OCI-LY1 (cell line): ENCODE measurements at regions not wholly inside any gene's neighbourhood (a gene's known extent, or its start where the extent isn't known, plus 50 kb on each side); places are given as distances from the start of the nearest gene placed in this dataset.

Source experiments
- H2AFZ ChIP-seq: fragments of 200-600 bp; sonication (generic), shearing (Covaris generic); 2 replicates; pipeline ENCODE4 v1.6.0; 2014; ENCODE audit warnings: antibody characterized with exemption, mild to moderate bottlenecking, low read length
- H3F3A ChIP-seq: fragments of 200-600 bp; sonication (generic), shearing (Covaris generic); 2 replicates; pipeline ENCODE4 v1.6.0; 2014; ENCODE audit warnings: mild to moderate bottlenecking, antibody characterized with exemption, low read length, moderate library complexity; ENCODE audit not compliant: insufficient read depth
- H3K27ac ChIP-seq: fragments of 200-600 bp; sonication (generic); 2 replicates; pipeline ENCODE4 v1.5.1; 2014; ENCODE audit warnings: low read length, mixed run types, mild to moderate bottlenecking, low read depth; ENCODE audit not compliant: poor library complexity, severe bottlenecking
- H3K27me3 ChIP-seq: fragments of 200-600 bp; sonication (generic); 2 replicates; pipeline ENCODE4 v1.6.0; 2014; ENCODE audit warnings: antibody characterized with exemption, mild to moderate bottlenecking, low read length, moderate library complexity; ENCODE audit not compliant: insufficient read depth
- H3K36me3 ChIP-seq: fragments of 200-600 bp; sonication (generic); 2 replicates; pipeline ENCODE4 v1.6.1; 2014; ENCODE audit warnings: mild to moderate bottlenecking, antibody characterized with exemption, low read length, moderate library complexity, mixed read lengths; ENCODE audit not compliant: insufficient read depth
- H3K4me1 ChIP-seq: fragments of 200-600 bp; sonication (generic); 2 replicates; pipeline ENCODE4 v1.5.1; 2014; ENCODE audit warnings: mild to moderate bottlenecking, low read length, moderate library complexity; ENCODE audit not compliant: insufficient read depth, severe bottlenecking
- H3K4me2 ChIP-seq: fragments of 200-600 bp; sonication (generic), shearing (Covaris generic); 2 replicates; pipeline ENCODE4 v1.6.1; 2014; ENCODE audit warnings: low read length
- H3K4me3 ChIP-seq: fragments of 200-600 bp; sonication (generic); 2 replicates; pipeline ENCODE4 v1.5.1; 2014; ENCODE audit warnings: low read length, low read depth, mild to moderate bottlenecking, mixed read lengths; ENCODE audit not compliant: poor library complexity, severe bottlenecking
- H3K79me2 ChIP-seq: fragments of 200-600 bp; shearing (Covaris generic); 2 replicates; pipeline ENCODE4 v1.6.1; 2016; ENCODE audit warnings: mixed run types, low read length, mixed read lengths; ENCODE audit not compliant: insufficient read depth
- H3K9ac ChIP-seq: fragments of 200-600 bp; sonication (generic), shearing (Covaris generic); 2 replicates; pipeline ENCODE4 v1.6.1; 2014; ENCODE audit warnings: mild to moderate bottlenecking, low read length, mixed read lengths
- H3K9me2 ChIP-seq: fragments of 200-600 bp; sonication (generic), shearing (Covaris generic); 2 replicates; pipeline ENCODE4 v1.6.1; 2014; ENCODE audit warnings: low read depth, mild to moderate bottlenecking, low read length, mixed read lengths
- H3K9me3 ChIP-seq: fragments of 200-600 bp; shearing (Covaris generic); 2 replicates; pipeline ENCODE4 v1.6.1; 2014; ENCODE audit warnings: low read length, mixed read lengths
- H4K20me1 ChIP-seq: fragments of 200-600 bp; sonication (generic), shearing (Covaris generic); 2 replicates; pipeline ENCODE4 v1.6.0; 2016; ENCODE audit warnings: mild to moderate bottlenecking, low read length; ENCODE audit not compliant: insufficient read depth
- CTCF ChIP-seq: fragments of 200-600 bp; sonication (generic), shearing (Covaris generic); IDR thresholded peaks from 2 replicates; pipeline ENCODE4 v1.5.1; 2017; ENCODE audit warnings: mild to moderate bottlenecking, antibody characterized with exemption, low read length, moderate library complexity, mixed read lengths
- EZH2 ChIP-seq: fragments of 200-600 bp; sonication (generic), shearing (Covaris generic); IDR thresholded peaks from 2 replicates; pipeline ENCODE4 v1.8.0; 2017; ENCODE audit warnings: borderline replicate concordance, mixed run types, mild to moderate bottlenecking, antibody characterized with exemption, low read length, moderate library complexity, mixed read lengths

GRCh38 chrX:109264878-109265277, 217.0 kb downstream of the GUCY2F start:
- no peak overlapping the region for H2AFZ ChIP-seq
- H4K20me1 ChIP-seq = no peaks in the 10 kb centered on the region
- H3K27ac ChIP-seq = no peak overlapping the region
- H3K4me1 ChIP-seq = no peaks in the 10 kb centered on the region
- H3K36me3 ChIP-seq = no peaks in the 10 kb centered on the region
- H3K27me3 ChIP-seq = no peaks in the 10 kb centered on the region
- no peaks in the 10 kb centered on the region for H3K79me2 ChIP-seq
- TF ChIP-seq CTCF (no peak), EZH2 (no peak)
- no peak overlapping the region for H3K9ac ChIP-seq
- H3K4me2 ChIP-seq = no peak overlapping the region
- H3K9me3 ChIP-seq = no peaks in the 10 kb centered on the region
- no peak overlapping the region for H3K4me3 ChIP-seq
- H3F3A ChIP-seq = no peaks in the 10 kb centered on the region
- H3K9me2 ChIP-seq = no peaks in the 10 kb centered on the region

- Histone ChIP-seq H3K9me2 (no peaks in the 10 kb centered on the region), H3F3A (no peaks in the 10 kb centered on the region), H3K27me3 (no peaks in the 10 kb centered on the region), H3K36me3 (no peaks in the 10 kb centered on the region), H3K27ac (no peak overlapping the region), H3K9me3 (no peaks in the 10 kb centered on the region), H3K9ac (no peak overlapping the region), H4K20me1 (no peaks in the 10 kb centered on the region), H3K4me2 (no peak overlapping the region), H3K4me1 (no peaks in the 10 kb centered on the region), H3K4me3 (no peak overlapping the region), H2AFZ (no peak overlapping the region), H3K79me2 (no peaks in the 10 kb centered on the region)
- TF ChIP-seq CTCF = no peak
- TF ChIP-seq EZH2 = no peak
Measured at GRCh38 chrX:109261279-109261678, 220.6 kb downstream of the GUCY2F start.

- Histone ChIP-seq H3K27ac (no peak overlapping the region), H2AFZ (no peak overlapping the region), H3K9me3 (no peaks in the 10 kb centered on the region), H3F3A (no peaks in the 10 kb centered on the region), H3K4me2 (no peak overlapping the region), H3K9me2 (no peaks in the 10 kb centered on the region), H3K4me3 (no peak overlapping the region), H3K4me1 (no peaks in the 10 kb centered on the region), H3K9ac (no peak overlapping the region), H3K27me3 (no peaks in the 10 kb centered on the region), H3K79me2 (no peaks in the 10 kb centered on the region), H3K36me3 (no peaks in the 10 kb centered on the region), H4K20me1 (no peaks in the 10 kb centered on the region)
- TF ChIP-seq EZH2 = no peak
- TF ChIP-seq CTCF = no peak
Measured at GRCh38 chrX:109252789-109253188, 229.1 kb downstream of the GUCY2F start.
